Fibroblast of skin of right quadriceps (primary cell): ENCODE measurements at regions not wholly inside any gene's neighbourhood (a gene's known extent, or its start where the extent isn't known, plus 50 kb on each side); places are given as distances from the start of the nearest gene placed in this dataset.

Experiments
- DNase-seq: peaks from one replicate; pipeline ENCODE4 v3.0.0-alpha.2; 2013

- no peak for DNase-seq
Observed at GRCh38 chr10:108908096-108908495, 1015.2 kb downstream of the XPNPEP1 start.

GRCh38 chr10:108905821-108906220, 1017.5 kb downstream of the XPNPEP1 start:
- no peak for DNase-seq

- DNase-seq, result no peak
Observed at GRCh38 chr10:108905171-108905570, 1018.1 kb downstream of the XPNPEP1 start.

GRCh38 chr10:108904163-108904838, 1019.0 kb downstream of the XPNPEP1 start:
- DNase-seq, result peak; percentile 51

- DNase-seq, result no peak
Observed at GRCh38 chr10:108902619-108903285, 1020.6 kb downstream of the XPNPEP1 start.

GRCh38 chr10:108901781-108902618, 1021.3 kb downstream of the XPNPEP1 start:
- DNase-seq, result peak; percentile 33

GRCh38 chr10:108899670-108900069, 1023.6 kb downstream of the XPNPEP1 start:
- no peak for DNase-seq

GRCh38 chr10:108894402-108895301, 1028.7 kb downstream of the XPNPEP1 start:
- DNase-seq, result no peak

GRCh38 chr10:108877095-108877561, 1046.2 kb downstream of the XPNPEP1 start:
- peak; percentile 51 for DNase-seq

- DNase-seq, result no peak
Observed at GRCh38 chr10:108872854-108873253, 1050.5 kb downstream of the XPNPEP1 start.

- no peak for DNase-seq
Observed at GRCh38 chr10:108868881-108869280, 1054.4 kb downstream of the XPNPEP1 start.

- DNase-seq, result peak; percentile 48
Observed at GRCh38 chr10:108862676-108863350, 1060.5 kb downstream of the XPNPEP1 start.

GRCh38 chr10:108861181-108861754, 1062.0 kb downstream of the XPNPEP1 start:
- DNase-seq, result peak; percentile 1

GRCh38 chr10:108852211-108852610, 1071.1 kb downstream of the XPNPEP1 start:
- DNase-seq, result no peak

GRCh38 chr10:108850138-108850854, 1073.0 kb downstream of the XPNPEP1 start:
- no peak for DNase-seq

GRCh38 chr10:108849688-108850087, 1073.6 kb downstream of the XPNPEP1 start:
- no peak for DNase-seq

- no peak for DNase-seq
Observed at GRCh38 chr10:108849186-108849585, 1074.1 kb downstream of the XPNPEP1 start.

GRCh38 chr10:108848046-108848445, 1075.3 kb downstream of the XPNPEP1 start:
- peak; percentile 15 for DNase-seq

- no peak for DNase-seq
Observed at GRCh38 chr10:108840944-108841343, 1082.4 kb downstream of the XPNPEP1 start.

- DNase-seq, result no peak
Observed at GRCh38 chr10:108836362-108836761, 1086.9 kb downstream of the XPNPEP1 start.

- no peak for DNase-seq
Observed at GRCh38 chr10:108822026-108822425, 1101.3 kb downstream of the XPNPEP1 start.
